Mesothelial cell of epicardium (in vitro differentiated cells): ENCODE measurements at regions not wholly inside any gene's neighbourhood (a gene's known extent, or its start where the extent isn't known, plus 50 kb on each side); places are given as distances from the start of the nearest gene placed in this dataset.

ENCODE experiments used
- DNase-seq, 2 experiments: peaks; one replicate each; pipeline ENCODE4 v3.0.0; 2021; ENCODE audit warnings: low spot score in 2 of 2; ENCODE audit not compliant: unreplicated experiment in 2 of 2
- H3K27ac Mint-ChIP-seq: 2 replicates; pipeline ENCODE4 v1.8.0; 2021; ENCODE audit warnings: mixed read lengths
- H3K27me3 Mint-ChIP-seq: 2 replicates; pipeline ENCODE4 v1.8.0; 2021; ENCODE audit warnings: low read depth, mixed read lengths
- H3K36me3 Mint-ChIP-seq: 2 replicates; pipeline ENCODE4 v1.8.0; 2021; ENCODE audit warnings: mixed read lengths
- H3K4me1 Mint-ChIP-seq: 2 replicates; pipeline ENCODE4 v1.8.0; 2021; ENCODE audit warnings: mixed read lengths
- H3K4me3 Mint-ChIP-seq: 2 replicates; pipeline ENCODE4 v1.8.0; 2021; ENCODE audit warnings: mild to moderate bottlenecking, moderate library complexity, mixed read lengths
- H3K9me3 Mint-ChIP-seq: 2 replicates; pipeline ENCODE4 v1.8.0; 2021; ENCODE audit warnings: mixed read lengths
- TF ChIP-seq, protein P1 (sequence below): fragments of 200-600 bp; sonication (generic); IDR thresholded peaks from one replicate; pipeline ENCODE4 v1.5.0; 2021; ENCODE audit warnings: antibody characterized with exemption; ENCODE audit not compliant: unreplicated experiment

DNA sequence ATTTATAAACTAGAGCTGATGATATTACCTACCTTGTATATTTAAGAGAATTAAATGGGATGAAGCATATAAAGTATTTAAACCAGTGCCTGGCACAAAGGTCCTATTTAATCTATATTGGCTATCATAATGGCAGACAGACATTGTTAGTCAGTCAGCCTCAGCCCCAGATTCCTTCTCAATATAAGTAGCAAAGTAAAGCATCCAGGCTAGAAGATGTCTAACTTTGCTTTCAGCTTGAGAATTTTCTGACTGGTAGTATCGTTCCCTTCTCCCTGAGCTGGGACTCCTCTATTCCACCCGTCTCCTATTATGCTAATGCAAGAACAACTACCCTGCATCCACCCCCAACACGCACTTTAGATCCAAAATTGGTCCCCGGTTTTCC is 215.7 kb upstream of the SIX2 start:
- H3K27ac Mint-ChIP-seq = no peak overlapping the region
- H3K4me3 Mint-ChIP-seq = no peak overlapping the region
- peaks cover 25% of the 10 kb centered on the region for H3K27me3 Mint-ChIP-seq
- TF ChIP-seq, protein P1, sequence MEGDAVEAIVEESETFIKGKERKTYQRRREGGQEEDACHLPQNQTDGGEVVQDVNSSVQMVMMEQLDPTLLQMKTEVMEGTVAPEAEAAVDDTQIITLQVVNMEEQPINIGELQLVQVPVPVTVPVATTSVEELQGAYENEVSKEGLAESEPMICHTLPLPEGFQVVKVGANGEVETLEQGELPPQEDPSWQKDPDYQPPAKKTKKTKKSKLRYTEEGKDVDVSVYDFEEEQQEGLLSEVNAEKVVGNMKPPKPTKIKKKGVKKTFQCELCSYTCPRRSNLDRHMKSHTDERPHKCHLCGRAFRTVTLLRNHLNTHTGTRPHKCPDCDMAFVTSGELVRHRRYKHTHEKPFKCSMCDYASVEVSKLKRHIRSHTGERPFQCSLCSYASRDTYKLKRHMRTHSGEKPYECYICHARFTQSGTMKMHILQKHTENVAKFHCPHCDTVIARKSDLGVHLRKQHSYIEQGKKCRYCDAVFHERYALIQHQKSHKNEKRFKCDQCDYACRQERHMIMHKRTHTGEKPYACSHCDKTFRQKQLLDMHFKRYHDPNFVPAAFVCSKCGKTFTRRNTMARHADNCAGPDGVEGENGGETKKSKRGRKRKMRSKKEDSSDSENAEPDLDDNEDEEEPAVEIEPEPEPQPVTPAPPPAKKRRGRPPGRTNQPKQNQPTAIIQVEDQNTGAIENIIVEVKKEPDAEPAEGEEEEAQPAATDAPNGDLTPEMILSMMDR = no peak
- H3K36me3 Mint-ChIP-seq = peaks cover 1% of the 10 kb centered on the region
- H3K9me3 Mint-ChIP-seq = peaks cover 16% of the 10 kb centered on the region
- DNase-seq = no peak
- H3K4me1 Mint-ChIP-seq = peaks cover 1% of the 10 kb centered on the region

- Mint-ChIP-seq H3K9me3 (peaks cover 16% of the 10 kb centered on the region), H3K4me3 (no peak overlapping the region), H3K4me1 (peaks cover 1% of the 10 kb centered on the region), H3K27ac (no peak overlapping the region), H3K36me3 (peaks cover 1% of the 10 kb centered on the region), H3K27me3 (peaks cover 27% of the 10 kb centered on the region)
- TF ChIP-seq, protein P1 = no peak
- no peak for DNase-seq
Observed at GRCh38 chr2:45224321-45224992, 215.2 kb upstream of the SIX2 start.

GRCh38 chr2:45223531-45223930 is 214.3 kb upstream of the SIX2 start:
- TF ChIP-seq, protein P1 = no peak
- peaks cover 27% of the 10 kb centered on the region for H3K27me3 Mint-ChIP-seq
- no peak overlapping the region for H3K27ac Mint-ChIP-seq
- peaks cover 16% of the 10 kb centered on the region for H3K9me3 Mint-ChIP-seq
- H3K4me1 Mint-ChIP-seq = peaks cover 1% of the 10 kb centered on the region
- DNase-seq = no peak
- no peak overlapping the region for H3K4me3 Mint-ChIP-seq
- peaks cover 1% of the 10 kb centered on the region for H3K36me3 Mint-ChIP-seq

DNA sequence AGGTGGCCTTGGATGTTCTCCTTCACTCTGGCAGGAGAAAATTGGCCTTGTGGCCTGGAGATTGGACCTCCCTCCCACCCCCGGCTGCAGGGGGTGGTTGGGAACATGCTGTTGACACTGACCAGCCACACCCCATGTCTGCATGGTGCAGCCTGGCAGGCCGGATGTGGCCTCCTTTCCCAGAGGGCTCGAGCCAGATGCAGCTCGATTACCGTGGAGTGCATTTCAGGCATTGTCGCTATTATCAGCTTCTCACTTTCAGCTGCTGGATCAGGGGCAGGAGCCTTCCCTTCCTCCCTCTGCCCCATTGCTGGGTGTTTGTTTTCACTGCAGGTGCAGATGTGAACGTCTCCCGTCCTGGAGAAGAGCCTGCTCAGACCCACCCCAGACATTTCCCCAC is 211.0 kb upstream of the SIX2 start:
- peaks cover 33% of the 10 kb centered on the region for H3K27me3 Mint-ChIP-seq
- peaks cover 15% of the 10 kb centered on the region for H3K9me3 Mint-ChIP-seq
- H3K27ac Mint-ChIP-seq = no peak overlapping the region
- H3K4me3 Mint-ChIP-seq = no peak overlapping the region
- peaks cover 1% of the 10 kb centered on the region for H3K4me1 Mint-ChIP-seq
- no peak for DNase-seq
- H3K36me3 Mint-ChIP-seq = no peaks in the 10 kb centered on the region
- TF ChIP-seq, protein P1 = no peak

- TF ChIP-seq, protein P1 = no peak
- Mint-ChIP-seq H3K4me1 (peaks cover 1% of the 10 kb centered on the region), H3K4me3 (no peak overlapping the region), H3K9me3 (peaks cover 15% of the 10 kb centered on the region), H3K27ac (no peak overlapping the region), H3K27me3 (peaks cover 29% of the 10 kb centered on the region), H3K36me3 (no peaks in the 10 kb centered on the region)
- no peak for DNase-seq
Observed at GRCh38 chr2:45218931-45219339, 209.7 kb upstream of the SIX2 start.
